HS-5 (cell line): ENCODE measurements at regions not wholly inside any gene's neighbourhood (a gene's known extent, or its start where the extent isn't known, plus 50 kb on each side); places are given as distances from the start of the nearest gene placed in this dataset.

ENCODE experiments used
- DNase-seq: peaks from one replicate; pipeline ENCODE4 v3.0.0-alpha.2; 2012; ENCODE audit warnings: low read depth

GRCh38 chr15:62579842-62580241, 414.8 kb upstream of the C2CD4B start:
- no peak for DNase-seq

GRCh38 chr15:62582580-62582979, 417.5 kb upstream of the C2CD4B start:
- DNase-seq = no peak

- DNase-seq = no peak
Measured at GRCh38 chr15:62584301-62585235, 419.5 kb upstream of the C2CD4B start.

GRCh38 chr15:62588938-62589670, 424.0 kb upstream of the C2CD4B start:
- no peak for DNase-seq

GRCh38 chr15:62591842-62592838, 427.1 kb upstream of the C2CD4B start:
- no peak for DNase-seq

GRCh38 chr15:62592920-62593319, 427.8 kb upstream of the C2CD4B start:
- DNase-seq = no peak

- DNase-seq = no peak
Measured at GRCh38 chr15:62593681-62594399, 428.8 kb upstream of the C2CD4B start.

- no peak for DNase-seq
Measured at GRCh38 chr15:62598217-62598616, 433.1 kb upstream of the C2CD4B start.

- DNase-seq = no peak
Measured at GRCh38 chr15:62599791-62600777, 435.0 kb upstream of the C2CD4B start.

- no peak for DNase-seq
Measured at GRCh38 chr15:62601777-62602545, 436.9 kb upstream of the C2CD4B start.

GRCh38 chr15:62603742-62604141, 438.7 kb upstream of the C2CD4B start:
- DNase-seq = peak; percentile 76

GRCh38 chr15:62605282-62605681, 437.3 kb upstream of the TPM1 start:
- DNase-seq = no peak

GRCh38 chr15:62606376-62607113, 436.0 kb upstream of the TPM1 start:
- peak; percentile 98 for DNase-seq

- no peak for DNase-seq
Measured at GRCh38 chr15:62607114-62607462, 435.5 kb upstream of the TPM1 start.

- DNase-seq = no peak
Measured at GRCh38 chr15:62607643-62608042, 434.9 kb upstream of the TPM1 start.

GRCh38 chr15:62608369-62608768, 434.2 kb upstream of the TPM1 start:
- no peak for DNase-seq

GRCh38 chr15:62610265-62610869, 432.2 kb upstream of the TPM1 start:
- no peak for DNase-seq

GRCh38 chr15:62611002-62611401, 431.5 kb upstream of the TPM1 start:
- no peak for DNase-seq
